PFSK-1 (cell line): ENCODE measurements at regions not wholly inside any gene's neighbourhood (a gene's known extent, or its start where the extent isn't known, plus 50 kb on each side); places are given as distances from the start of the nearest gene placed in this dataset.

Experiments used
- FOXP2 ChIP-seq: optimal IDR thresholded peaks from 2 replicates; pipeline ENCODE3; 2011; ENCODE audit warnings: borderline replicate concordance, control low read depth, inconsistent platforms; ENCODE audit not compliant: insufficient read depth; ENCODE audit errors: extremely low read length, extremely low read depth
- POLR2AphosphoS5 ChIP-seq: IDR thresholded peaks from 2 replicates; pipeline ENCODE4 v1.6.1; 2012; ENCODE audit warnings: low read depth, mild to moderate bottlenecking, control low read depth, low read length, moderate library complexity
- REST ChIP-seq, 2 experiments: IDR thresholded peaks; 2 replicates each; pipeline versions ENCODE4 v1.6.1 to v1.8.0; 2011 to 2012; ENCODE audit warnings: low read depth in 2 of 2, low read length in 2 of 2, control low read depth in 1 of 2, inconsistent platforms in 1 of 2, mild to moderate bottlenecking in 1 of 2, moderate library complexity in 1 of 2; ENCODE audit not compliant: insufficient read depth in 1 of 2
- SIN3A ChIP-seq: IDR thresholded peaks from 2 replicates; pipeline ENCODE4 v1.6.1; 2012; ENCODE audit warnings: mild to moderate bottlenecking, low read length, moderate library complexity, borderline replicate concordance; ENCODE audit not compliant: insufficient read depth
- TAF1 ChIP-seq: IDR thresholded peaks from 2 replicates; pipeline ENCODE4 v1.6.1; 2012; ENCODE audit warnings: low read length, control low read depth, borderline replicate concordance; ENCODE audit not compliant: insufficient read depth

- TF ChIP-seq TAF1 (no peak), SIN3A (no peak), POLR2AphosphoS5 (no peak), REST (IDR thresholded peaks at IDR 0.05; ENCODE audit: insufficient read depth in 1 of 2, low read depth in 2 of 2, low read length in 2 of 2) (no peak), FOXP2 (no peak)
These were observed 273.3 kb upstream of the CDH5 start for GRCh38 chr16:66093191-66093590.
